Sciatic nerve (tissue), 2 donors: ENCODE measurements at regions not wholly inside any gene's neighbourhood (a gene's known extent, or its start where the extent isn't known, plus 50 kb on each side); places are given as distances from the start of the nearest gene placed in this dataset.
"Not testable (repeated sequence)": the region's sequence is repeated elsewhere in the genome, so short reads cannot be mapped to it uniquely, and the experiment has no call there.

Experiments
- ATAC-seq: fragments of 200-7000 bp; cut with Tn5 transposase; one replicate; pipeline ENCODE4 v1.9.1; 2020; ENCODE audit warnings: mild to moderate bottlenecking, moderate library complexity
- DNase-seq: peaks from one replicate; pipeline ENCODE4 v3.0.0-alpha.2; 2020; ENCODE audit warnings: low spot score
- intact Hi-C: fragments of 100-400 bp; cut with DNase I; formaldehyde crosslinking; loops from one replicate; pipeline ENCODE4 v1.14.2; 2022
- donor health status: DM: no; HTN: no; CAD: no.
- donor health status: DM: no; HTN: no; CAD: no.

- no peak for ATAC-seq
- no peak for DNase-seq
Observed at GRCh38 chr4:103354006-103354405, 155.9 kb upstream of the CENPE start.

DNA sequence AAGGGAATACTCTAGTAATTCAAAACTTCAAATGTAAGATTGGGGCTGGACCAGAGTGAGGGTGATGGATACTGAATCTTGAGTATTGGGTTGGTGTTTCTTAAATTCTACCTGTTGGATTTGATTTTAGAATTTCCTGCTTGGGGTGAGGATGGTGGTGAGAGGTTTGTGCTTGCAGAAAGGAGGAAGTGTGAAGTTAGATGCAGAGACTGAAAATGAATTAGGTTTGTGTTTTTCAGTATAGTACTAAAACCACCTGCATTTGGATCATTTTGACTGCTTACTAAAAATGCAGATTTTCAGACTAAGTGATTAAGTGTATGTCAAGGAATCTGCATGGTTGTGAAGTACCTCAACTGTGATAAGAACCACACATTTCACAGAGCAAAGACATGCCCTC, 131.5 kb upstream of the CENPE start:
- DNase-seq = no peak
- intact Hi-C loops = no loop called here
- no peak for ATAC-seq

More at GRCh38 chr4:103354006-103354405, 155.9 kb upstream of the CENPE start:
- intact Hi-C loops = no loop called here

- ATAC-seq (no peak), DNase-seq (no peak)
- intact Hi-C loops = no loop called here
Observed at GRCh38 chr4:103324811-103325210, 126.7 kb upstream of the CENPE start.

DNA sequence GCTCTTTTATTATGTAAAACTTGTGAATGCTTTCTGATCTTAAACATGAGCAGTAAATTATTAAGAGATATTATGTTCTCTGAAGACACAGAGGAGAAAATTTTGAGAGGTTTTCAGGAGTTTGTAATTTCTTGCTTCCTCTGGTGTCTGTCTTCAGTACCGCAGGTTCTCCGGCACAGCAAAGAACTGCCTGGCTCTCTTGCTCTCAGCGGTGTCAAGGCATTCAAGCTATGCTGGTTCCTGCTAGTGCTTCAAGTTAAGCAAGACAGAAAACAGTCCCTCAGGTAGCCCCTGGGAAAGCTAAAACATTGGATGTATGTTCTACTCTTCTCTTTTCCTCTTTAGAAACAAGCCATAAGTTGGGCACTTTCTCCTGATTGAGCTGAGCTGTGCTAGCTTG, 120.2 kb upstream of the CENPE start:
- DNase-seq = no peak
- intact Hi-C loops = no loop called here
- ATAC-seq = no peak

GRCh38 chr4:103308248-103308561, 110.1 kb upstream of the CENPE start:
- intact Hi-C loops = no loop called here
- ATAC-seq (no peak), DNase-seq (no peak)

- DNase-seq (no peak), ATAC-seq (peak; percentile 31)
- intact Hi-C loops = no loop called here
Observed at GRCh38 chr4:103307453-103308247, 109.5 kb upstream of the CENPE start.

- ATAC-seq (peak; percentile 85), DNase-seq (peak; percentile 67)
- intact Hi-C loops = no loop called here
Observed at GRCh38 chr4:103306870-103307375, 108.8 kb upstream of the CENPE start.

DNA sequence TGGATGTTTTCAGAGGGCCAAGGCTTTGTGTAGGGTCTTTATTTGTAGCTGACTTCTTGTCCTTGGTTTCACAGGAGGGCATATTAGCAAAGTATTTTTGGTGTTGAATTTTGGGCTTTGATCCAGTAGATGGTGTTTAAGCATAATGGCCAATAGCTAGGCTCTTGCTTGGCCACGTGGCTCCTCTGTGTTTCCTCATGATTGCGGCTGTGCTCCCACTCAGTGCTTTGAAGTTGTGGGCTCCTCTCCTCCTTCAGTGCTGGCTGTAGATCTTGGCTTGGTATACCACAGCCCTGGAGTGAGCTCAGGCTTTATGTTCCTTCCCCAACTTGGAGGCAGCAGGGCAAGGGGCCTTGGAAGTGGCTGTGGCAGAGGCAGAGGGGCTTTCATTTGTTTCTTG, 107.2 kb upstream of the CENPE start:
- intact Hi-C loops = no loop called here
- ATAC-seq (no peak), DNase-seq (no peak)

DNA sequence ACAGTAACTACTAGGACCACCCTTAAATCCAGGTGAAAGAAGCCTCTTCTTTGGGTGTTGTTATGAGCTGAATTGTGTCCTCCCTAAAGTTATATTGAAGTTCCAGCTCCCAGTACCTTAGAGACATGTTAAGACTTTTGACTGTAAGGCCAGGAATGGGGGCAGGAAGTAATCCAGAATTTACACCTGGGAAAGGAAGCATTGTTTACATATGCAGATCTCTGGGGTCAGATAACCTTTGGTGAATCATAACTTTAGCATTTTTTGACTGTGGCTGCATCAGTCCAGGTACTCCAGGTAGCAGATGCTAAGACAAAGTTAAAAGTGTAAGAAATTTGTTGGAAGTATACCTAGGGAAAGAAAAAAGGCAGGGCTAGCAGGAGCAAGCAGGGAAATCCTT, 104.9 kb upstream of the CENPE start:
- intact Hi-C loops = no loop called here
- ATAC-seq (no peak), DNase-seq (no peak)

GRCh38 chr4:103292959-103293358, 94.8 kb upstream of the CENPE start:
- DNase-seq = no peak
- intact Hi-C loops = no loop called here
- ATAC-seq = no peak

GRCh38 chr4:103292373-103292772, 94.2 kb upstream of the CENPE start:
- intact Hi-C loops = no loop called here
- ATAC-seq = no peak
- DNase-seq = no peak

- ATAC-seq (no peak), DNase-seq (no peak)
- intact Hi-C loops = no loop called here
Observed at GRCh38 chr4:103289186-103289585, 91.0 kb upstream of the CENPE start.

GRCh38 chr4:103272174-103272573, 74.0 kb upstream of the CENPE start:
- DNase-seq (no peak), ATAC-seq (no peak)
- intact Hi-C loops = no loop called here

DNA sequence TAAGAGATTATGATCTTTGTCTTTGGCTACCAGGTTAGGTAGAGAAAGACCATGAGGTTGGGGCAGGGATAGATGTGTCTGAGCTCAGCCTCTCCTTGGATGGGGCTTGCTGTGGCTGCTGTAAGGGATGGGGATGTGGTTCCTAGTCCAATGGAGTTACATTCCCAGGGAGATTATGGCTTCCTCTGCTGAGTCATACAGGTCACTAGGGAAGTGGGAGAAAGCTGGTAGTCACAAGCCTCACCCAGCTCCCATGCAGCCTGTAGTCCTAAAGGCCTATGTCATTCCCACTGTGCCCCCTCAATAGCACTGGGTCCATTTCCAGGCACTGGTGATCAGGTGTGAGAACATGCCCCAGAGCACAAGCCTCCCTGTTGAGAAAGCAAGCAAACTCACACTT, 70.6 kb upstream of the CENPE start:
- ATAC-seq = no peak
- intact Hi-C loops = no loop called here
- DNase-seq = no peak

GRCh38 chr4:103264905-103265304, 66.8 kb upstream of the CENPE start:
- ATAC-seq (no peak), DNase-seq (no peak)
- intact Hi-C loops = no loop called here

GRCh38 chr4:103256068-103256467, 57.9 kb upstream of the CENPE start:
- DNase-seq, intact Hi-C loops, ATAC-seq: not testable (repeated sequence)
